GM19372 (cell line): ENCODE measurements at regions not wholly inside any gene's neighbourhood (a gene's known extent, or its start where the extent isn't known, plus 50 kb on each side); places are given as distances from the start of the nearest gene placed in this dataset.
"Not testable (repeated sequence)": the region's sequence is repeated elsewhere in the genome, so short reads cannot be mapped to it uniquely, and the experiment has no call there.

Experiments used
- ATAC-seq: cut with Tn5 transposase; IDR thresholded peaks from one replicate; pipeline ENCODE4 v1.9.1; 2021; ENCODE audit warnings: mild to moderate bottlenecking, low read depth, moderate library complexity; ENCODE audit not compliant: unreplicated experiment

GRCh38 chr22:25504017-25504416 lies 60.5 kb upstream of the GRK3 start:
- not testable (repeated sequence) for ATAC-seq

- ATAC-seq: no peak
Measured at GRCh38 chr22:25508161-25508560, 56.3 kb upstream of the GRK3 start.

GRCh38 chr22:25508761-25509321 lies 55.6 kb upstream of the GRK3 start:
- ATAC-seq: no peak

- no peak for ATAC-seq
Measured at GRCh38 chr22:25509374-25509791, 55.1 kb upstream of the GRK3 start.

- ATAC-seq: no peak
Measured at GRCh38 chr22:25510876-25511275, 53.6 kb upstream of the GRK3 start.

- no peak for ATAC-seq
Measured at GRCh38 chr22:25511725-25512124, 52.8 kb upstream of the GRK3 start.

- ATAC-seq: no peak
Measured at GRCh38 chr22:25514436-25515180, 49.9 kb upstream of the GRK3 start.
